DMS114 treated with DMSO at 0.1 percent for 48 hours (cell line): ENCODE measurements at regions not wholly inside any gene's neighbourhood (a gene's known extent, or its start where the extent isn't known, plus 50 kb on each side); places are given as distances from the start of the nearest gene placed in this dataset.

Experiments used
- DNase-seq: peaks from one replicate; lab custom pipeline; 2025; ENCODE audit not compliant: unreplicated experiment; lab: John Stamatoyannopoulos, UW

DNA sequence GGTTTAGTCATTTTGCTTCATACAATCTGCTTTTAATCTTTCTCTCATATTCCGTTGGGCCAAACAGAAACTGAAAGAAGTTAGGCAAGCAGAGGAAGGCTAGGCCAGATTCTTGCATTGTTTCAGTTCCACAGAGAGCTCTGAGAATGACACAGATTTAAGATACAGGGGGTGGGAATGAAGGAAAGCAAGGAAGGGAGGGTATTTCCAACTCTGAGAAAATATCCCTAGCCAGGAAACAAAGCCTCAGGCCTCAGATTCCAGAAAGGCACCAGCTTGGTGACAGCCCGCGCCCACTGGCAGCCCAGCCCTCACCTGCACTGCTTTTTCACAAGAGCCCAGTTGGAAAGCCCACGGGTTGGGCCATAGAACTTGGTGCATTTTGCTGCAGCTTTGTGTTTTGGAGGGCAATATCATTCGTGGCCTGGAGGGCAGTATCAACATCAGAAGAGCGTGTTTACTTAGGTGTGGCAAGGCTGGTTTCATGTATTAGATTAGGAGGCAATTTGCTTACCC is 63.5 kb downstream of the ENC1 start:
- DNase-seq: no peak

DNA sequence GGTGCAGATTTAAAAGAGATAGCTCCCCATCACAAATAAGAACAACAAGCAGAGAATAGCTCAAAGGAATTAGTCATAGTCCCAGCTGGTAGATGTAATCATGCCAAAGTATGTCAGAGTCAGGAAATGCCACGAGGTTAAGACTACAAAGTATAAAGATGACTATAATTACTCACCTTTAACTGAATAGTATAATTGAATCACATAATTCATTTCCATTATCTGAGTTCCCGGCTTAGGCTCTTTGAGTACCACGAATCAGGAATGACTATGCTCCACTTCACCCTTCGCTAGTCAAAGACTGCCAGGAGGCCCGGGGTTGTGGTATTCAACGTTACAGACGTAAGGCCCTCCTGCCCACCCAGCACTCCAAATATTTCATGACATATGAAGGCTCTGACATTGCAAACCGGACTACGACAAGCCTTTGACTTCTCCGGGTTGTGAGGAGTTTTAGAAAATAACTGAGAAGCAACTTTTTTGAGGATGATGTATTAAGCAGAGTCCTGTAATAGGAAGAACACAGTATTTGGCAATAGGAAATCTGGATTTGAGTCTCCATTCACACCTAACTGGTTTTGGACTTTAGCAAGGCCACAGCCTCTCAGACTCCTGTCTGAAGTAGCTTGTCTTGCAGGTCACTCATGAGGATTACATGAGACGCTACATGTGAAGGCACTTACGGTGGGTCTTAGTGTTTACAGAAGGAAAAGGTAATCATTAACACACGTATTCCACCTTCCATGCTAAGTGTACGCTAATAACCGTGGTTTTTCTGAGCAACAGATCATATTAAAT is 64.6 kb downstream of the ENC1 start:
- no peak for DNase-seq

DNA sequence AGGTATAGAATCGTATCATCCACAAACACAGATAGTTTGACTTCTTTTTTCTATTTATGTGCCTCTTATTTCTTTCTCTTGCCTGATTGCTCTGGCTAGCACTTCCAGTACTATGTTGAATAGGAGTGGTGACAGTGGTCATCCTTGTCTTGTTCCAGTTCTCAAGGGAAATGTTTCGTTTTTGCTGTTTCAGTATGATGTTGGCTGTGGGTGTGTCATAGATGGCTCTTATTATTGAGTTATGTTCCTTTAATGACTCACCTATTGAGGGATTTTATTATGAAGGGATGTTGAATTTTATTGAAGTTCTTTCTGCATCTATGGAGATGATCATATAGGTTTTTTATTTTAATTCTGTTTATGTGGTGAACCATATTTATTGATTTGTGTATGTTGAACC is 70.3 kb downstream of the ENC1 start:
- no peak for DNase-seq

DNA sequence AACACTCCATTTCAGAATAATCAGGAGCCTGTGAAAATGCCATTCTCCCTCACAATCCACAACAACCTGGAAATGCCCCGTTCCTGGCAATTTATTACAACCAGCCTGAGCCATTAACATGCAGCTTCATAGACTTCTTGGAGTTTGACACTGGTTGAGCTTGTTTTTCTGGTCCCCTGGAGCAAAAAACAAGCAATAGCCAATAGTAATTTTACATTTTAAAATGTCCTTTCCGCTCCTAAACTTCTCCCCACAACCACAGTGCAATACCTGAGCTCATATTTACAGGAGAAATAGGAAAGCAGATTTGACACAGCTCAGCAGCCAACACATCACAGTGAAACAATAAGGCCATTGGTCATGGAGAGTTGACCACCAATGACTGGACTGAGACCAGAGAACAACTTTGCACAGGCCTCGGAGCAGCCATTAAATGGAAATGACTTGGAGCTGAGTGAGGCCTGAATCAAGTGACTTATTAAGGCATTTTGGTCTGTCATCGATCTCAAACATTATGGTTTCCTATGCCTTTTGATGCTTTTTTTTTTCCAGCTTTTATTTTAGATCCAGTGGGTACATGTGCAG is 73.0 kb downstream of the ENC1 start:
- DNase-seq: no peak

DNA sequence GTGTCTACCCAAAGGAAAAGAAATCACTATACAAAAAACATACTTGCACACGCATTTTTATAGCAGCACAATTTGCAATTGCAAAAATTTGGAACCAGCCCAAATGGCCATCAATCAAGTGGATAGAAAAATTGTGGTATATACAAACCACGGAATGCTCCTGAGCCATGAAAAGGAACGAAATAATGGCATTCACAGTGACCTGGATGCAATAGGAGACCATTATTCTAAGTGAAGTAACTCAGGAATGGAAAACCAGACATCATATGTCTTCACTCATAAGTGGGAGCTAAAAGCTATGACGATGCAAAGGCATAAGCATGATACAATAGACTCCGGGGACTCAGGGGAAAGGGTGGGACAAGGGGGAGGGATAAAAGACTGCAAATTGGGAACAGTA is 78.4 kb downstream of the ENC1 start:
- DNase-seq: no peak

DNA sequence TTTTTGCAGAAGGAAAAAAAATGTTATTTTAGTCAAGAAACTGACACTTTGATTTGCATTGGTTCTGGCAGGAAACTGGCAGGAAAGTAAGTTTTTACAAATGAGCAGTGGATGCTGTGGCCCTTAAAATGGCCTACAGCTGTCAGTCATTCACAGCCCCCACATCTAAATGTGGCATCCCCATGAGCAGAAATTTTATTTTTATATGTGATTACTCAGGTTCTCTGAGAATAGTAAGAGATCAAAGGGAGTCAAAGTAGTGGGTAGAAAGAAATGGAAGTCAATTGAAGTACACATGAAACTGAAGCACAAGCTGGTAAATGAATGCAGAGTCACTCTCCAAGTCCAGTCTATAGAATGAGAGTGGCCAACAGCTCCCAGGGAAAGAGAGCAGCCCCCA is 80.3 kb downstream of the ENC1 start:
- no peak for DNase-seq

DNA sequence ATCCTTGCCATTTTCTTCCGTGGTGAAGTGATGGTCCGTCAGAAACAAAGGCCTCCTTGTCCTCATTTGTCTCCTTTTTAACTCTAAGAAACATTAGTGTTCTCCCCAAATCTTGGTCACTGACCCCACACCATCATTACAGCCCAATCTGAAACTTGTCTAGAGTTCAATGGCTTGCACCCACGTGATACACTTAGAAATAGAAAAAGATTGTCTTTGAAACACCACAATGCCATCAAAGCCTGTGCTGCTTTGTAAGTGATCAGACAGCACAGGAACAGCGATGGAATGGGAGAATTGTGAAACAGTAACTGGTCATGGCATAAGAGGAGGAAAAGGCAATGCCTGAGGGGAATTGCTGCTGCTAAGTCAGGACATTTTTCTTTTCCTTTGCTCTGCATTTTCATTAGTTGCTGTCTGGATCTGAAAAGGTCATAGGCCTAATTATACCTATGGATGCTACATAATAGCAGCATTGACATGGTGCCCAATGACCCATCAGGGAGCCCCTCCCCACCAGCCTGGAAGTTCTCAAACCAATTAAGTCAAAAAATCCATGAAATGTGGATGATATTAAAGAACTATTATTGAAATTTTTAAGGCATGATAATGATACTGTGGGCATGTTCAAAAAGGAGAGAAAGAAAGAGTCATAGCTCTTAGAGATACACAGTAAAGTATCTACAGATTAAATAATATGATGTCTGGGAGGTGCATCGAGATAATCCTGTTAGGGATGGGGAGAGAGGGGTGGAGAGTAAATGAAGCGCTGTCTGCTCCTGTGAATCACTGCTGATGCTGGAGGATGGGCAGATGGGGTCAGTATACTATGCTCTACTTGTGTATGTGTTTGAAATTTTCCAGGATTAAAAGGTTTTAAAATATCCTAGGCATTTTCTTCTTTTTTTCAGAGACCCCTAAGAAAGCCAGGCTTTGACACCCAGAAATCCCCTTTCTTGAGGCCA is 83.6 kb downstream of the ENC1 start:
- DNase-seq: no peak

DNA sequence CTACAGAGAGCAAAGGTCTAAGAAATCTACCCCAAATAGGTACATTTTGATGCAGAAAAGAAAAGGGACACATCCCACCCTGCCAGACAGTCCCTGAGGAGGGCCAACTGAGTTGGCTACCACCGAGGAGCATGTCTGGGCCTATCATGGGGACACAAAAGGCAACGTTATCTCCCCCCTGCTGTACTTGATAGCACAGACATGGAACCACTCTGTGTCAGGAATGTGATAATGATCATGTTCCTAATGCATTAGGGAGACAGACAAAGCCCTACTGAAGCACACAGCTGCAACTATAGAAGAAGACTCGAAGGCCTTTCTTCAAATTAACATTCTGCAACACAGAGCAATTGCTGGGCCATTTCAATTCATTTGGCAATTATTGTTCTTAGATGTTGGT is 84.5 kb downstream of the ENC1 start:
- no peak for DNase-seq

DNA sequence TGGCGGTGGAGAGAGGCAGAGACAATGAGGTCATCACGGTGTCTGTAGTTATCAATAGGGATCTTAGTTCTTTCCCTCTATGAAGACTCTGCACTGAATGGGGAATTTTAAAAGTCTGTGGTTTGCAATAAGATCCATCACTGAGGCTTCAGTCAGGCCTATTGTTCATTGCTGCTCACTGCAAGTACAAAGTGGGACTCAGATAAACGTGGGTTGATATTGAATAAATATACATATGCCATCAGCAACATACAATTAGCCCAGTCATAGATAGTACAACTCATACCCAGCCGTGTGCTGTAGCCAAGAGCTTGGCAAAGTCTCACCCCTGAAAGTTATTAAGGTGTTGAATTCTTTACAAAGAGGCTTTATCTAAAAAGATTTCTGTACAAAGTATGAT is 88.4 kb downstream of the ENC1 start:
- DNase-seq: no peak

DNA sequence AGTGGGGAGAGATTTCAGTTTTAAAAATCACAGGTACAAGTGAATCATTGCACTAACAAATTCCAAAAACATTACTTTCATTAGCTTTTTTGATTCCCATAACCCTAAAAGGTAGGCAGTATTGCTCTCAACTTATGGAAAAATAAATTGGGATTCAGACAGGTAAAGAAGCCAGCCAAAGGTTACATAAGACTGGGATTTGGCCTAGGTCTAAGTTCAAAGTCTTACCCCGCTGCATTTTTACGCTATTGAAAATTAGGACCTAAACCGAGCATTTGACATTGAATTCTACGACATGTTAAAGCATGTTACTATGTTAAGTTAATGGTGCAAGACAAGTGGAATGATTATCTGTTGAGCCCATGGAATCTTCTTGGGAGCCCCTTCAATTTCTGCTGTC is 89.6 kb downstream of the ENC1 start:
- DNase-seq: no peak

DNA sequence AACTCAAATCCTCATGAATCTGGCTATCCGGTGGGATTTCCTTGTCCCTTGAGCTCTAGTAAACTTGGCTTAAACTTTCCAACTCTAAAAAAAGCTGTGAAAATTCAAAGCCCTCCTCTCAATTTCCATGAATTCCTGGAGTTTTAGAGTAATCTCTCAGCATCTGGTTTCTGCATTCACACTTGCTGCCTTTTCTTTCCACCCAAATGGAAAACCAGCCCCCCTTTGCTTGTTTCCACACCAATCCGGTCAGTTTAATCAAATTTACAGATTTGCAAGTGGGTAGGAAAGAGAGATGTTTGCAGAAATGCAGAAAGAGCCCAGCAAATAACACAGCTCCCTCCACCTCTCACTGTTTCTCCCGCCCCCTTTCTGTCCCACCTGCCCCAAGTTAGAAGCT is 91.1 kb downstream of the ENC1 start:
- DNase-seq: no peak

DNA sequence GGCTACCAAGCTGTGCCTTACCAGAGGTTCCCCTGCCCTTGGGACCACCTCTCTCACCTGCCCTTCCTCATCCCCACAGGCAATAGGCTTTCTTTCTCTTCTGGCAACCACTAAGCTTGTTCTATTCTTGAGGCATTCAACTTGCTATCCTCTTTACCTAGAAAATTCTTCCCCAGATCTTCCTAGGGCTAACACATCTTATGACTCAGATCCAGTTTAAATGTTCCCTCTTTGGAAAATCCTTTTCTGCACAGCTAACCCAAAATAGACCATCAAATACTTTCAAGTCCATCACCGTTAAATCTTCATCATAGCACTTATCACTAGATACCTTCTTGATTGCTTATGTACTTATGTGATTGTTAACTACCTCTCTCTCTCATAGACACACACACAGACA is 93.7 kb downstream of the ENC1 start:
- no peak for DNase-seq

DNA sequence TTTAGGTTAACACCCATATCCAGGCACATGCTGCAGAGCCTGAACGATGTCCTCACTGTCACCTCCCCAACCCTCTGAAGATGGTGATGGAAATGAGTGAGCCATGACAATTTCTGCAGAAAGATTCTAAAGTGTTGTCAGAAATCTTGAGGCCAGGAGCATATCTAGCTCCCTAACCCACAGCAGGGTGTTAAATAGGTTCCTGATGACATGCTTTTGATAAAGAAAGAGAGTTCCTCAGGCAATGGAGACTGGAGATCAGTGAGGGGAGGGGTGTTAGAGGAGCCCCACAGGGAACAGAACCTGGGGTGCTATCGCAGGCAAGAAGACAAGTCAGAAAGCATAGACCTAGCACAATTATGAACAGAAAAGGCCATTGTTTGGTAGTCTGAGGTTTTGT is 95.7 kb downstream of the ENC1 start:
- DNase-seq: no peak

DNA sequence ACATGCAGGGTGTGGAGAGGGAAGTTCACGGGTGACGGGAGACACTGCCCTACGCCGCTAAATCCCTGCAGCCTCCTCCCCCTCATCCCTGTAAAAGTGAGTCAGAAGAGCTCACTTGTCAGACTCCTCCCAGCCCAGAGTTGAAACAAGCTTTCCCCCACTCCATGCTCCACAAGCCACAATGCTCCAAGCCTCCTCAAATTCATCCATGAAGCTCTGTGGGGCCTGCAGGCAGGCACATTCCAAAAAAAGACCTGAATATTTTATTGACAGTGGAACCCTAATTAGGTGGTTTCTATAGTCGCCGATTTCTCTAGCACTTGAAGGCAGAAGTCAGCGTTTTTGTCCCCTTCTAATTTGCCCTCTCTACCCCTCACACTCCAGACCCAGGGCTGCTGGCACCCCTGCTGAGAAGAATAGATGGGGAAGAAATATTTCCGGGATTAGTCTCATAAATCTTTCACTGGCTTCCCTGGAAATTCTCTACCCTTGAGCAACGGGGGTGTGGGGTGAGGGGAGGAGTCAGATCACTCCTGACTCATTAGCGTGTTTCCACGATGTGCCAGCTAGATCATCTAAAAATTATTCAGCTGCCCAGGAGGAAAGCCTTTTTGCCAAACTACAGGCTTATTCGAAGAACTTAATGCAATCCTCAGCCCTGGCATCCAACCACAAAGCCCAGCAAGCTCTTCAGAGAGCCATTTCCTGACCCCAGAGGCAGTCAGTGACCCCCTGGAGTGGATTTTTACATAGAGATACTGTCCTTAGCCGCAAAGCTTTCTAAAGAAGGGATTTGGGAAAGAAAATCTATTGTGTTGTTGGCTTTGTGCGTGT is 97.1 kb downstream of the ENC1 start:
- DNase-seq: no peak

DNA sequence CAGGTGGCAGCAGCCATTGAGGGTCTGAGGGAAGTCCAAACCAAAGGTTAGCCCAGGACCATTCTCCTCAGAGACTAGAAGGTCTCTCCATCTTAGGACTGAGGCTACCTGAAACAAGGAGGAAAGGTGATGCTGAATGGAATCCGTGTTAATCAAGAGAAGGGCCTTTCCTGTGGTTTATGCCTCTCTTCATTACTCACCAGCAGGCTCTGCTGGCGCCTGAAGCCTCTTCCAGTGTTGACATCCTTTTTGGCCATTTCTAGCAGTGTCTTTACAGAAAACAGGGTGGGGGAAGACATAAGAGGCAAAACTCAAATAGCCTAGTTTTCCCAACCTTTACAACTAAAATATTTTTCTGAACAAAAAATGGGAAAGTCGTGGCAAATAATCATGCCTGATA is 98.0 kb downstream of the ENC1 start:
- no peak for DNase-seq

DNA sequence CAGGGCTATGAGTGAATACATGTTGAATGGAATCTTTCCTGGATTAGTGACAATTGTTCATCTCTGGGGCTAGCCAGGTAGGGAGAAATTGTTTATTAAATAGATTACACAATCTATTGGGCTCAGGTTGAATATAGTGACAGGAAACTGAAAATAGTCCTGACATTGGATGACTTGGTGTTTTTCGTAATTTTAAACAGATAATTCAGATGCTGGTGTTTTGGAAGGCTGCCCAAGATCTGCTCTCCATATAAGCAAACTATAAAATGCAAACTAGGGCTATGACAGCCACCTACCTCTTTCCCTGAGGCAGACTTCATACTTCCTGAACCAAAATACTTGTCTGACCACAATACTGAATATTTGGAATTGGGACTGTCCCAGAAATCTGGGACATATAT is 99.1 kb downstream of the ENC1 start:
- DNase-seq: no peak

DNA sequence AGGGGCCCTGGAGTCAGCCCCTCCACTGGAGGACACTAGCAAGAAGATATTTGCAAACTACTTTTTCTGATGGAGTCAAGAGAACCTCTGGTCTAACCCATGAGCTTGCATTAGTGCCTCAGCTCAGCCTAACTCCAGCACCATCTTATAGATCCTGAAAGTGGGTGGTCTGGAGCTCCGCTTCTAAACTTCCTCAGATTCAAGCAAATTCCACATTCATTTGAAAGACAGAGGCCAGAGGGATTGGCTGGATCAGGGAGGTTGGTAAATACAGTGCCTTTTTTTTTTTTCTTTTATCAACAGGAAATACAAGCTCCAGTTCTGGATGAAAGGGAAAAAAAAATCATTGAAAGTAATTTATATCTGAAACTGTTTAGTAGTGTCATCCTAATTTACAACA is 99.9 kb downstream of the ENC1 start:
- DNase-seq: no peak

DNA sequence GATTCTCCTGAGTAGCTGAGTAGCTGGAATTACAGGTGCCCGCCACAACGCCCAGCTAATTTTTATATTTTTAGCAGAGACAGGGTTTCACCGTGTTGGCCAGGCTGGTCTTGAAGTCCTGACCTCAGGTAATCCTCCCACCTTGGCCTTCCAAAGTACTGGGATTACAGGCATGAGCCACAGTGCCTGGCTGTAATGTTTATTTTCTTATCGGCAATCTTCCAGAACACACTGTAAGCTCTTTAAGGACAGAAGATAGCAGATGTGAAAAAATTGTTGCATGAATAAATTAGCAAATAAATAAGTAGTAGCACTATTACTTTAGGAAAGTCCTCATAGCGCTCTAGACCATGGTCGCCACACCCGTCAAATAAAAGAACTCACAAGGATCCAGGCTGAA is 100.5 kb downstream of the ENC1 start:
- DNase-seq: no peak

DNA sequence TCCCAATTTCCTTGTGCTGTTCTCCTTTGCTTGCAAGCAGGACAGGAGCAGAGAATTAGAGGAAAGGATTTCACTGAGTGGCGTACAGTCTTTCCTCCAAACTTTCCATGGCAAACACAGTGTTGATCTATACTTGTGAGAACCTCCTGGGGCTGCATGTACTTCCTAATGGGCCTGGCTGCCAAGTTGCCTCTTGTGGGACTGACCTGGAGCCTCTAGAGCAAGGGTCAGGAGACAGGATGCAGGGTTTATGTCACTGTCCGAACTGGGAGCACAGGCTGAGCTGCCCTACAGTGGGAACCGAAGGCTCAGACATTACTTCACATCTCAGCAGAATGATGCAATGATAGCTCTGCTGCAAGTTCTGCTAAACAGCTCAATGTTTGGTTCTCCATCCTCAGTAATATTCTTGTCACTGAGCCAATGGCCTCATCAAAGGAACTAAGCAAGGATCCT is 102.3 kb downstream of the ENC1 start:
- no peak for DNase-seq

DNA sequence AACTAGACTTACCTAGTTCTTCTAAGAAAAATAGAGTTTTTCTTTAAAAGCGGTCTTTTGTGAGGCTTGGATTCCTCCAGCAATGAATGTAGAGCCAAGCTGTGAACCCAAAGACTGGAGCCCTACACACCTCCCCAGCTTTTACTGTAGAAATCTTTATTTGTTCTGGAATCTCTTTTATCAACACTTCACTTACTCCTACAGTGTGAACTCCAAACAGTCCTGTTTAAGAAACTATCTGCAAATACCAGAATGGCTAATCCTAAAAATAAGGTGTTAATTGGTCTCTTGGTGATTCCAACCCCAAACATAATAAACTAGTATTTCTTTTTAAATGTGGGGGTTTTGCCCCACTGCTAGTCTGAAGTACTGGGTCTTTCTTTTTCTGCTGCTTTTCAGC is 103.9 kb downstream of the ENC1 start:
- DNase-seq: no peak

DNA sequence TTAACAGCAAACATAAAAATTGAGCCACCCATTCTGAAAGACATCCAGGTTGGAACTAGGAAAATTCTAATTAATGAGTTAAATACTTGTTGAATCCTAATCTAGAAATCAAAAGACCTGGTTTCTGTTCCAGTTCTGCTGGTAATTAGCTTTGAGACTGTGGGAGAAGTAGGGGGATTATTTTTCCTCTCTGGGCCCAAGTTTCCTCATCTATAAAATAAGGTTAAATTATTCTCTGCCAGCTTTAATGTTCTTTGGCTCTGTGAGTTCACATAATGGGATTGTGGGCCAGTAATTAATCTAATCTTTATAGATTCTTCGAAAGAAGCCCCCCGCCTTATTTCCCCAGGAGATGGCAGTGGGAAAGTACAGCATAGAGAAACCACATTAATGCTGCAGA is 104.6 kb downstream of the ENC1 start:
- no peak for DNase-seq
